ENCODE measurements at regions not wholly inside any gene's neighbourhood (a gene's known extent, or its start where the extent isn't known, plus 50 kb on each side); places are given as distances from the start of the nearest gene placed in this dataset.

DNA sequence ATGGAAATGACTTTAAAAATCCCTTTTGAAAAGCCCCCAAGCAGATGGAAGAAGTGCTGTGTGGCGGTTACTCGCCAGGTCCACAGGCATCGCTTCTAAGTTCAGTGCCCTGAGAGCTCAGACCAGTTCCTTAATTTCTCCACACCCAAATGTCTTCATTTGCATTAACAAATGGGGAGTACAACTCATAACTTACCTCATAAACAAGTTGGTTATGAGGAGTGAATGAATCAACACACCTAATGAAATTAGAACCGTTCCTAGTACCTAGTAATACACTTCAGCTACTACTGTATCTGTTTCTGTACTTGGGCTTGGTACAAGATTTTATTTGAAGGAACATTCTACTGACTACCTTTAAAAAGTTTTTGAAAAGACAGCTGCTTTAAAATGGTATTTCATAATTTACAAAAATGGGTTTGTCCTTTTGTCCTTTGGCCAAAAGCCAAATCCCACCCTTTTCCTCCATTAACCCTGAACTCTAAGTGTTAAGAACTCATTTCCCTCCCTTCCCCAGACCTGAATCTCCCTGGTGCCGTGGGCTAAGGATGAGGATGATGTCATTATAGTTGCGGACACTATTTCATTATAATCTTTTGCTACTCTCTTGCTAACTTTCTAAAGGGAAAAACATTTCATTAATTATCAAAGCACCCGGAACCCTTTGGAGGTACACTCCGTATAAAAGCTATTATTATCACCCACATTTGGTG lies 221.5 kb upstream of the CELF2 start:
- TF ChIP-seq GATA1 (IDR thresholded peaks at IDR 0.05; ENCODE audit: low read depth, low read length) (no peak), POLR2A (IDR thresholded peaks at IDR 0.05; ENCODE audit: low read length) (no peak)
- DNase-seq, result no peak

DNA sequence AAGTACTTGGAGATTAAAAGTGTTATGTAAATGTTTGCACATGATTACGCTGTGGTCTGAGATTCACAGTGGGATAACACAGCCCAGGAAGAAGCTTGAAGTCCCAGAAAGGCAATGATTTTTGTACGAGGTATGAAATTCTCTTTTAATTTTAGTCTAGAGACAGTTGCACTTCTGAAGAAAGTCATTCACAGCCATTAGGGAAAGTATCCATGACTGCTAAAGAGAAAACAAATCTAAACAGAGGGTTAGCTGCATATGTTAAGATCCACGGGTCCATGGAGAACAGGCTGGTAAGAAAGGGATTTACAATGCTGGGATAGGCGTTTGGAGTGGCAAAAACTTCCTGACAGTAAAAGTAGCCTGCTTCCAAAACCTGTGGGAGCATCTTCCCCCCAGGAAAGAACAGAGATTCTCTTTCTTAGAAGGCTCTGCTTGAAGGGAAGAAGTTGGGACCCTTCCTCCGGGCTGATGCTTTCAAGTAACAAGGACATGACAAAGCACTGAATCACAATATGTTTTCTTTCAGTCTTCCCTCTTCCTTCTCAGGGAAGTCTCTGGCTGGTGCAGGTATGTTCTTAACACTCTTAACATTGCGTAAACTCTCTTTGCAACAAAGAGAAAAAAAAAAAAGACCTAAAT lies 220.8 kb upstream of the CELF2 start:
- TF ChIP-seq GATA1 (IDR thresholded peaks at IDR 0.05; ENCODE audit: low read depth, low read length), result no peak
- TF ChIP-seq POLR2A (IDR thresholded peaks at IDR 0.05; ENCODE audit: low read length), result no peak
- no peak for DNase-seq

DNA sequence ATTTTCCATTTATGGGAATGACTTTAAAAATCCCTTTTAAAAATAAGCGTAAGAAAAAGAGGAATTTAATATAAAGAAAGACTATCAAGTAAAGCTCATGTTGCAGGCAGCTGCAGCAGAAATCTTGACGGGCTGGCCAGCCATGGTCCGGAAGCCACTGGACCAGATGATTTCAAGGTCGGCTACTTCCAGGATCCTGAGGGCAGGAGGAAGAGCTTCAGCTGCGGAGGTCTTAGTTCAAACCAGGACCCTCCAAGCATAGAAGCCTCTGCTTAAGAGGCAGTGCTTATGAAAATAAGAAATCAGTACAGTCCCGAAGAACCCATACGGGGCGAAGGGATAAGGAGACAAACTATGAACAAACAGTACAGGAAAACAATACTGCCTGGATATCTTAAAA lies 220.2 kb upstream of the CELF2 start:
- DNase-seq, result no peak

DNA sequence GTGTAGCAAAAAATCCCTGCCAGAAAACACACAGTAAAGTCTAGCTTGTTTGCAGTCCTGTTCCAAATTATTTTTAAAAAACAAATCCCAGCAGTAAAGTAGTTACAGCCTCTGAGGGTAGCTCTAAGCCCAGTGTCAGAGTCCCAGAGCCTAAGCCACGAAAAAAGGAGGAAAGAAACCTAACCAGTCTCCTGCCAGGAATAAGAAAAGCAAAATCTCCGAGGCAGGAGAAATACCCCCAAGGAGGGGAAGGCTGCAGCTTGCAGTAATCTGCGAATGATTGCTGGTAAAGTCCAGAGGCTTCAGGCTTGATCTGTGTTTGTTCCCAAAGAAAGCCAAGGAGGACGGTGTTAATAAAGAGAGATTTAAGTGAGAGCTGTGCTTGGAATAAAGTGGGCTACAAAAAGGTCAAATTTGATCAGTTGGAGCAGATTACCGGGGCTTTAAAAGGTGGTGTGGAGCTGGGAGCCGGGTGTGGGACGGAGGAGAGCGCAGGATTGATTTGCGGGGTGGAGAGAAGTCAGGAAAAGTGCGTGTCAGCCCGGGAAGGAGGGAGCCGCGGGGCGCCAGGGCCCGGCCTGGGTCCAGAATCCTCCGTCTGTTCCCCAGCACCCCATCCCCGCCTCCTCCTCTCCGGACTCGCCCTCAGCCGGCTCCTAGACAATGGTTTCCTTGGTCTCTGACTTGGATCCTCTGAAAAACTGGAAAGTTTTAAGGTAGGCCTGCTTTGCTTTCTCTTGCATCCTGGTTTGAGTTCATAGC lies 219.4 kb upstream of the CELF2 start:
- no peak for DNase-seq
- TF ChIP-seq GATA1 (IDR thresholded peaks at IDR 0.05; ENCODE audit: low read depth, low read length) (no peak), POLR2A (IDR thresholded peaks at IDR 0.05; ENCODE audit: low read length) (no peak)

More for the DNA sequence above, 220.2 kb upstream of the CELF2 start:
- TF ChIP-seq GATA1 (IDR thresholded peaks at IDR 0.05; ENCODE audit: low read depth, low read length) (no peak), POLR2A (IDR thresholded peaks at IDR 0.05; ENCODE audit: low read length) (no peak)

DNA sequence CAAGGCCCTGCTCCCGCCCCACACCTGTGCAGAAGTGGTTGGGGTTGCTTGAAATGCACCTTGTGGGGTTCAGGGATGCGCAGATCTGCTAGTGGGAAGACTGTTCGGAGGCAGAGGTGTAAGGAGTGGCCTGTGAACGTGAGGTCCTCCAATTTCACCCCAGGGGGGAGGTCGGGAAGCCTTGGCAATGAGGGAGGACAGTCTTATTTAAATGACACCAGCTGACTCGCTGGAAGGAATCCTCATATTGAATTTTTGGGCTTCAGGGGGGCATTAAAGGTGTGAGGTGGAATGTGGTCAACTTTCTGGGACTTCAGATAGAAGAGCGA lies 218.8 kb upstream of the CELF2 start:
- no peak for TF ChIP-seq GATA1 (IDR thresholded peaks at IDR 0.05; ENCODE audit: low read depth, low read length)
- TF ChIP-seq POLR2A (IDR thresholded peaks at IDR 0.05; ENCODE audit: low read length), result no peak

DNA sequence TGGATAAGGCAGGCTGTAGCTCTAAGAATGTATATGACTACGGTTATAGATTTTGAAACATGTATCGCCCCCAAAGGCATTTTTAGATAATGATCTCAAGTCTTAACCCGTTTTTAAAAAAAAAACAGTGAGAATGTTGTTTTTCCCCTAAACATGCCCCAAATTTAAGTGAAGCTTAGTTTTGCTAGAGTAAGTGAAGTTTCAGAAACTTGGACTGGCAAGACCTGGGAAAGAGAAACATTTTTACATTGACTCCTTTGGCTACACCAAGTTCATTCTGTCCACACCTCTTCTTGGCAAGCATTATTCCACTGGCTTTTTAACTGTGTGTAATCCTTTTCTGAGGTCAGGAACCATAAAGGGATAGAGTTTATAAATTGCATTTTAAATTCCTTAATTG lies 216.7 kb upstream of the CELF2 start:
- no peak for TF ChIP-seq POLR2A (IDR thresholded peaks at IDR 0.05; ENCODE audit: low read length)
- no peak for TF ChIP-seq GATA1 (IDR thresholded peaks at IDR 0.05; ENCODE audit: low read depth, low read length)

More for the DNA sequence above, 218.8 kb upstream of the CELF2 start:
- no peak for DNase-seq

DNA sequence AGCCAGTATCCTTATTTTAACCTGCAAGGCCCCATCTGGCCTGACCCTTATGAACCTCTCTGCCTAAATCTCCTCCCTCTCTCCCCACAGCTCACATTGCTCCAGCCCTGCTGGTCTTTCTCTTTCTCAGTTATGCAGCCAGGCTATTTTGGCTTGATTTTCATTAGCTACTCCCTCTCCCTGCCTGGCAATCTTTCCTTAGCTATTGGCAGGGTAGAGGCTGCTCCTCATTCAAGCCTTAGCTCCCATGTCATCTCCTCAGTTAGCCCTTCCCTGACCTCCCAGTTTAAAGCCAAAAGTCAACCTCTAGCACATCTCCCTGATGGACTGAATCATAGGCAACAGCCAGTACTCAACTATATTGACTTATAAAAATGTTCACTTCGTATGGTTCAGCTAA lies 214.4 kb upstream of the CELF2 start:
- TF ChIP-seq GATA1 (IDR thresholded peaks at IDR 0.05; ENCODE audit: low read depth, low read length) (no peak), POLR2A (IDR thresholded peaks at IDR 0.05; ENCODE audit: low read length) (no peak)
- DNase-seq, result no peak

More for the DNA sequence above, 216.7 kb upstream of the CELF2 start:
- DNase-seq, result no peak

DNA sequence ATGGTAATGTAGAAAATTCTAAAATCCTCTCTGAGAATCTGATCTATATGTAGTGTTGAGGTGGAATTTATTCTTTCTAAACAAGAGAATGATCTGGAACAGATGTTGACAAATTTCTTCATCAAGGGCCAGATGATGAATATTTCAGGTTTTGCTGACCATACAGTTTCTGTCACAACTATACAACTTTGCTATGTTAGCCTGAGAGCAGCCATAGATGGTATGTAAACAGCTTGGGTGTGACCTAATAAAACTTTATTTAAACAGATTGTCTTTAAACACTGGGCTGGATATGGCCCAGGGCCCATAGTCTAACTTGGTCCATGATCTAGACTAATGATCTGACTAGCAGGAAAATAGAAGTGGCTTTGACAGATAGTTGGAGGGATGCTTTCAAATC lies 213.6 kb upstream of the CELF2 start:
- DNase-seq, result no peak
- TF ChIP-seq POLR2A (IDR thresholded peaks at IDR 0.05; ENCODE audit: low read length) (no peak), GATA1 (IDR thresholded peaks at IDR 0.05; ENCODE audit: low read depth, low read length) (no peak)

DNA sequence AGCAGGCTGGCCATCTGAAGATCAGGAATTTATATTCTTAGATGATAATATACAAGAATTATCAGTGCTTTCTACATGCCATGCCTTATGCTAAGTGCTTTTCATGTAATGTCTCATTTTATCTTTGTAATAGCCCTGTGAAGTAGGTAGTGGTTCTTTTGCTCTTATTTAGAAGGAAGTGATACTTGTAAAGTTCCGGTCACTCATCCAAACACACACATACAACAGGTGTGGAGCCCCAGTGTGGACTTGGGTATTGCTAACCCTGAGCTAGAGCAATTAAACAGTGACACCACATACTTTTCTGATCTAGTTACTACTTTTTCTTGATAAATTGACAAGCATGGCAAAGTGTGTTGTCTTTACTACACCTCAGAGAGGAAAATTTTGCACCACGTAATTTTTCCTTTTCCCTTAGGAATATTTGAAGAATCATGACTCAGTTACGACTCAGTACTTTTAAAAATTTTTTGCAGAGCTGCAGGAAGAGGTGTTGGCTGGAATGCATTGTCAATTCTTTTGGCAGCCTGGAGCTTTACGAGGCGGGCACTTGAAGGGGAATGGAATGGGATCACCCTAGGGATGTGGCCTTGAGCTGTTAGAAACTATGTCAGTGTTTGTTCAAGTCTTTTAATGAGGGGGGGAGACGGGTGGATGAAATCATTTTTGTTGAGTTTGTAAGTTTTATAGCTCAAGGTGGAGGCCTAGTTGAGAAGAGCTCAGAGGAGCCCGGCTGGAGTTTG lies 212.5 kb upstream of the CELF2 start:
- TF ChIP-seq POLR2A (IDR thresholded peaks at IDR 0.05; ENCODE audit: low read length), result no peak
- TF ChIP-seq GATA1 (IDR thresholded peaks at IDR 0.05; ENCODE audit: low read depth, low read length), result no peak
- no peak for DNase-seq

DNA sequence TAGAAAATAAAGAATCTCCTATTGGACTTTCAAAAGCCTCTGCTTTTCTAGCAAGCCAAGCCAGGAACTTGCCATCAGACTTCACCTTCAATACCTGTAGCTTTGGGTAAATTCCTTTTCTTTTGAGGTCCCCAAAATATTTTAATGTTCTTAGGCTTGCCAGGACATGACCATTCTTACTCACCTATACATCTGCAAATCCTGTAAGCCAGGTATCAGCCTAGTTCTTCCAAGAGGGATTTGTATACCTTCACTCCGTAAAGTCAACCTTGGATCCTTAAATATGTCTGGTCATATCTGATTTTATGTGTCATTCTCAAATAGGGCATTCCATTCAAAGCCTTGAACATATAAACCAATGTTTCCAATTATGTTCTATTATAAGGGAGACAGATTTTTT lies 210.6 kb upstream of the CELF2 start:
- TF ChIP-seq POLR2A (IDR thresholded peaks at IDR 0.05; ENCODE audit: low read length), result no peak
- no peak for TF ChIP-seq GATA1 (IDR thresholded peaks at IDR 0.05; ENCODE audit: low read depth, low read length)
- no peak for DNase-seq

DNA sequence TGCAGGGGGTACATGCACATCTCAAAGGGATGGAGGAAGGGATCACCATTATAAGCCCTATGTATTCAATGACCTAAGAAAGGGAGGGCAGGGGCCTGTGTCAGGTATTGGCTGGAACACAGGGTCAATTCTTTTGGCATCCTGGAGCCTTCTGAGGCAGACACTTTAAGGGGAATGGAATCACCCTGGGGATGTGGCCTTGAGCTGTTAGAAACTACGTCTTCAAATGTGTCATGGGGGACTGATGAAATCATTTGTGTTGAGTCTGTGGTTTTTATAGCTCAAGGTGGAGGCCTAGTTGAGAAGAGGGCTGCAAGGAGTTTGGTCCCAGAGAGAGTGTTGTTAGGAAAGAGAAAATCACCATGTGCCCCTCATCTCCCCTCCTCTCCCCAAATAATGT lies 206.1 kb upstream of the CELF2 start:
- TF ChIP-seq GATA1 (IDR thresholded peaks at IDR 0.05; ENCODE audit: low read depth, low read length), result no peak
- no peak for DNase-seq

DNA sequence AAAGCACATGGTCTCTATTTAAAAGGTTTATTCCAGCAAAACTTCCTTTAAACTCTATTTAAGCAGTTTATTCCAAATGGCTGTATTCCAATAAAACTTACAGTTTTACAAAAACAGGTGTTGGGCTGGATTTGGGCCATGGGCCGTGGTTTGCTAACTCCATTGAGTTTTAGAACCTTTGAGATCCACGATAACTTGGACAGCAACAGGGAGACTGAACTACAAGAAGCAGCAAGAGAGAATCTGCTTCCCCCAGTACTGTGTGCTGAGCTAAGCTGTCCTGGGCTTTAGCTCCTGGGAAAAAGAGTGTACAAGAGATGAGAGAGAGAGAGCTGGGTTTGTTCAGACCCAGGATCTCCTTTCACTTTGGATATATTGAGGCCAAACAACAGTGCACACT lies 204.0 kb upstream of the CELF2 start:
- no peak for DNase-seq
- no peak for TF ChIP-seq POLR2A (IDR thresholded peaks at IDR 0.05; ENCODE audit: low read length)
- no peak for TF ChIP-seq GATA1 (IDR thresholded peaks at IDR 0.05; ENCODE audit: low read depth, low read length)

DNA sequence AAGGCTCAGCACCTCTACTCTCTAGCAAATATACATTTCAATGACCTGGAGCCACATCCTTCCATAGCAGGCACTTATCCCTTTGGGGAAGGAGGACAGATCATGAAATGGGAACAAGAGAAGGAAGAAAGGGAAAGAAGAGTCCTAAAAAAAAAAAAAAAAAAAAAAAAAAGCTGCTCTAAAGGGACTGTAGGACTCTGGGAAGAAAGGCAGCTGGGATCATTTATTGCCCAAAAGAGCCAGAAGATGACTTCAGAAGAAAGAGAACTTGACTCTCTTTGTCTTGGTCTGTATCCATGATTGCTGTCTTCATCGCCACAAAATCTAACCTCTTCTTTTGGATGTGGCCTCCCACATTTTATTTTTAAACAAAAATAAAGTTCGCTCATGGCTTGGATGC lies 203.6 kb upstream of the CELF2 start:
- DNase-seq, result no peak

DNA sequence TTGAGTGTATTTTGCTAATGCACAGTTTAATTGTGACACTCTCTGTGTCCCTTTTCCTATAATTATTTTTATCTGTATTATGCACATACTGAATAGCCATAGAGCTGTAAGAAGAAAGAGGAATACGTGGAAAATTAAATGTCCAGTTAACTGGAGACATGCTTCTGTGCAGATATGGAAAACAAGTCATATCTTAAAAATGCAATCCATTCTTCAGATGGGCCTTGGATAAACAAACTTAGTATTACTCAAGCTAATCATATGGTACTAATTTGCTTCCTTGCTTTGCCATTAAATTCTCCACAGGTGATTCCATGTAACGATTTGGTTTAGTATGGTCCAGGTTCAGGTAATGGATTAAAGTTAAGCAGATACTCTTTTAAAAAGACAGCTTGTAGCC lies 201.2 kb upstream of the CELF2 start:
- TF ChIP-seq POLR2A (IDR thresholded peaks at IDR 0.05; ENCODE audit: low read length) (no peak), GATA1 (IDR thresholded peaks at IDR 0.05; ENCODE audit: low read depth, low read length) (no peak)
- DNase-seq, result no peak

More for the DNA sequence above, 203.6 kb upstream of the CELF2 start:
- TF ChIP-seq POLR2A (IDR thresholded peaks at IDR 0.05; ENCODE audit: low read length) (no peak), GATA1 (IDR thresholded peaks at IDR 0.05; ENCODE audit: low read depth, low read length) (no peak)
